Stimulated activated CD8-positive, alpha-beta memory T cell treated with anti-CD3 and anti-CD28 coated beads, Interleukin-15, amount 100 ng/mL, for 24 hours (primary cell): ENCODE measurements at regions not wholly inside any gene's neighbourhood (a gene's known extent, or its start where the extent isn't known, plus 50 kb on each side); places are given as distances from the start of the nearest gene placed in this dataset.

Experiments used
- DNase-seq: peaks from one replicate; pipeline ENCODE4 v3.0.0-alpha.2; 2020; ENCODE audit warnings: low read depth

- DNase-seq: no peak
Measured at GRCh38 chr12:128140551-128140950, 126.4 kb upstream of the TMEM132C start.

GRCh38 chr12:128150961-128151360, 116.0 kb upstream of the TMEM132C start:
- no peak for DNase-seq

- no peak for DNase-seq
Measured at GRCh38 chr12:128155571-128155970, 111.4 kb upstream of the TMEM132C start.

GRCh38 chr12:128163086-128163485, 103.9 kb upstream of the TMEM132C start:
- DNase-seq: no peak

- DNase-seq: no peak
Measured at GRCh38 chr12:128164533-128164932, 102.4 kb upstream of the TMEM132C start.

- no peak for DNase-seq
Measured at GRCh38 chr12:128165387-128165786, 101.6 kb upstream of the TMEM132C start.

- no peak for DNase-seq
Measured at GRCh38 chr12:128168273-128168672, 98.7 kb upstream of the TMEM132C start.

GRCh38 chr12:128170181-128170580, 96.8 kb upstream of the TMEM132C start:
- no peak for DNase-seq

GRCh38 chr12:128178565-128178964, 88.4 kb upstream of the TMEM132C start:
- no peak for DNase-seq

GRCh38 chr12:128178966-128179365, 88.0 kb upstream of the TMEM132C start:
- no peak for DNase-seq

- no peak for DNase-seq
Measured at GRCh38 chr12:128180166-128180565, 86.8 kb upstream of the TMEM132C start.

- DNase-seq: no peak
Measured at GRCh38 chr12:128190052-128190451, 76.9 kb upstream of the TMEM132C start.

GRCh38 chr12:128190614-128191013, 76.4 kb upstream of the TMEM132C start:
- DNase-seq: no peak

- DNase-seq: no peak
Measured at GRCh38 chr12:128191380-128191779, 75.6 kb upstream of the TMEM132C start.

GRCh38 chr12:128204711-128205110, 62.3 kb upstream of the TMEM132C start:
- no peak for DNase-seq

GRCh38 chr12:128205145-128205544, 61.8 kb upstream of the TMEM132C start:
- no peak for DNase-seq

GRCh38 chr12:128205758-128206157, 61.2 kb upstream of the TMEM132C start:
- no peak for DNase-seq
